Prostate gland (tissue), 2 donors: ENCODE measurements at regions not wholly inside any gene's neighbourhood (a gene's known extent, or its start where the extent isn't known, plus 50 kb on each side); places are given as distances from the start of the nearest gene placed in this dataset.

Experiments used
- DNase-seq: peaks from one replicate; pipeline ENCODE4 v3.0.0-alpha.2; 2019; ENCODE audit warnings: low spot score
- H3K27ac ChIP-seq, 2 donors: fragments of 200-600 bp; sonication (generic); 2 replicates each; pipeline ENCODE4 v1.5.1; 2017 to 2019
- H3K27me3 ChIP-seq: fragments of 200-600 bp; sonication (generic); replicated peaks from 2 replicates; pipeline ENCODE4 v1.5.1; 2019; ENCODE audit not compliant: insufficient read depth
- H3K36me3 ChIP-seq, 2 donors: fragments of 200-600 bp; sonication (generic); 1 replicate in 1 of 2; 2 replicates in 1 of 2; pipeline versions ENCODE4 v1.5.1 to v1.8.1; 2017 to 2019
- H3K4me1 ChIP-seq: fragments of 200-600 bp; sonication (generic); replicated peaks from 2 replicates; pipeline ENCODE4 v1.5.1; 2019
- H3K4me3 ChIP-seq, 2 donors: fragments of 200-600 bp; sonication (generic); 2 replicates each; pipeline ENCODE4 v1.5.1; 2017 to 2019
- H3K9me3 ChIP-seq: fragments of 200-600 bp; sonication (generic); 2 replicates; pipeline ENCODE4 v1.5.1; 2017
- CTCF ChIP-seq, 4 experiments: fragments of 200-600 bp in 2 of 4; fragments of 450-650 bp in 2 of 4; sonication (generic) in 2 of 4; IDR thresholded peaks; 1 replicate in 3 of 4; 2 replicates in 1 of 4; pipeline ENCODE4 v1.5.1; 2016 to 2019; ENCODE audit warnings: antibody characterized with exemption in 4 of 4, mild to moderate bottlenecking in 2 of 4, moderate library complexity in 2 of 4
- POLR2A ChIP-seq: fragments of 450-650 bp; IDR thresholded peaks from one replicate; pipeline ENCODE4 v1.6.1; 2016; ENCODE audit warnings: antibody characterized with exemption, mild to moderate bottlenecking
- POLR2AphosphoS5 ChIP-seq: sonication (generic); formaldehyde crosslinking; IDR thresholded peaks from one replicate; pipeline ENCODE4 v1.6.1; 2017; ENCODE audit warnings: antibody characterized with exemption
- WGBS: methylation state at CpG from one replicate; pipeline ENCODE4 v1.1.5; 2018; 5-methylcytosine and 5-hydroxymethylcytosine counted together
- intact Hi-C: fragments of 100-400 bp; cut with DNase I; formaldehyde crosslinking; loops from one replicate; pipeline ENCODE4 v1.14.2; 2022

GRCh38 chr9:80893190-80893589, 796.2 kb downstream of the TLE1 start:
- Histone ChIP-seq H3K27ac (no peak overlapping the region), H3K4me1 (no peaks in the 10 kb centered on the region), H3K9me3 (no peaks in the 10 kb centered on the region), H3K36me3 (no peaks in the 10 kb centered on the region), H3K27me3 (no peaks in the 10 kb centered on the region), H3K4me3 (no peak overlapping the region)
- DNase-seq, result no peak
- intact Hi-C loops, result no loop called here
- TF ChIP-seq POLR2AphosphoS5 (no peak), CTCF (IDR thresholded peaks at IDR 0.05) (no peak), POLR2A (no peak)
- WGBS, result 92% methylated on average over 2 of the region's 2 CpGs

GRCh38 chr9:80892703-80893102, 796.6 kb downstream of the TLE1 start:
- H3K27ac ChIP-seq, result no peak overlapping the region
- no peak for TF ChIP-seq POLR2AphosphoS5
- no peak for TF ChIP-seq POLR2A
- TF ChIP-seq CTCF (IDR thresholded peaks at IDR 0.05), result no peak
- H3K4me3 ChIP-seq, result no peak overlapping the region
- intact Hi-C loops, result no loop called here
- no peaks in the 10 kb centered on the region for H3K36me3 ChIP-seq
- no peaks in the 10 kb centered on the region for H3K9me3 ChIP-seq
- no peak for DNase-seq
- H3K27me3 ChIP-seq, result no peaks in the 10 kb centered on the region
- H3K4me1 ChIP-seq, result no peaks in the 10 kb centered on the region
- 81% methylated on average over 1 of the region's 1 CpG for WGBS

DNA sequence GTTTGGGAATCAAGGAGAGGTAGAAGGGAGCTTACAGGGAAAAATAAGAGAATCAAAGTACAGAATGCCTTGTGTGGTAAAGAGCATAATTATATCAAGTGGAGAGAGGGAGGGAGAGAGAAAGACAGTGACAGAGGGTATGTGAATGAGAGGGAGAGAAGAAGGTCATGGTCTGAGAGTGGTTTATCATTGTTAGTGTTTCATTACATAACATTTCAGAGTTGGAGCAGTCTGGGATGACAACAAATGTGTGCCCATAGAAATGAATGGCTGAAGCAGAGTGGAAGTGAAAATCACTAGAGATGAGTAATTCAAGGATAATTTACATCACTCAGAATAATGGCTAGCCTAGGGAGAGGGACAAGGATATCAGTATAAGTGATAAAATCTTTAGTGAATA, 799.2 kb downstream of the TLE1 start:
- no peaks in the 10 kb centered on the region for H3K9me3 ChIP-seq
- TF ChIP-seq CTCF (IDR thresholded peaks at IDR 0.05) (no peak), POLR2A (no peak), POLR2AphosphoS5 (no peak)
- no peak for DNase-seq
- H3K4me3 ChIP-seq, result no peak overlapping the region
- no peaks in the 10 kb centered on the region for H3K36me3 ChIP-seq
- H3K27ac ChIP-seq, result no peak overlapping the region
- no peaks in the 10 kb centered on the region for H3K4me1 ChIP-seq
- intact Hi-C loops, result no loop called here
- H3K27me3 ChIP-seq, result no peaks in the 10 kb centered on the region

DNA sequence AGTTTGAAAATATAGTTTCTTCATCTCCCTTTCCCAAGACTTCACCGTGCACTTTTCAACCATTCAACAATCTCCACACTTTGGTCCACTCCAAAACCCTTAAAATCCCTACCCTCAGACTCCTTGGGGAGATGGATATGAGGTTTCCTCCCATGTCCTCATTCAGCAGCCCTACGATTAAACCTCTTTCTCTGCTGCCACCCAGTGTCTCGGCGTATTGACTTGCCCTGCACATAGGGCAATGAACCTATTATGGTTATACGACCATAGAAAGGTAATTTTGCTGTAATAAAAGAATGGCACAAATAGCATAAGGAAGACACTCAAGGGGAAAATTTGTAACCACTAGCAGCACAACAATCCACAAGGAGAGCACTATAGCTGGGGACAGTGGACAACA, 803.5 kb downstream of the TLE1 start:
- Histone ChIP-seq H3K9me3 (no peaks in the 10 kb centered on the region), H3K36me3 (no peaks in the 10 kb centered on the region), H3K4me1 (no peaks in the 10 kb centered on the region), H3K27me3 (no peaks in the 10 kb centered on the region), H3K27ac (no peak overlapping the region), H3K4me3 (no peak overlapping the region)
- WGBS, result 85% methylated on average over 5 of the region's 5 CpGs
- intact Hi-C loops, result no loop called here
- DNase-seq, result no peak
- no peak for TF ChIP-seq CTCF (IDR thresholded peaks at IDR 0.05)
- TF ChIP-seq POLR2A, result no peak
- no peak for TF ChIP-seq POLR2AphosphoS5

DNA sequence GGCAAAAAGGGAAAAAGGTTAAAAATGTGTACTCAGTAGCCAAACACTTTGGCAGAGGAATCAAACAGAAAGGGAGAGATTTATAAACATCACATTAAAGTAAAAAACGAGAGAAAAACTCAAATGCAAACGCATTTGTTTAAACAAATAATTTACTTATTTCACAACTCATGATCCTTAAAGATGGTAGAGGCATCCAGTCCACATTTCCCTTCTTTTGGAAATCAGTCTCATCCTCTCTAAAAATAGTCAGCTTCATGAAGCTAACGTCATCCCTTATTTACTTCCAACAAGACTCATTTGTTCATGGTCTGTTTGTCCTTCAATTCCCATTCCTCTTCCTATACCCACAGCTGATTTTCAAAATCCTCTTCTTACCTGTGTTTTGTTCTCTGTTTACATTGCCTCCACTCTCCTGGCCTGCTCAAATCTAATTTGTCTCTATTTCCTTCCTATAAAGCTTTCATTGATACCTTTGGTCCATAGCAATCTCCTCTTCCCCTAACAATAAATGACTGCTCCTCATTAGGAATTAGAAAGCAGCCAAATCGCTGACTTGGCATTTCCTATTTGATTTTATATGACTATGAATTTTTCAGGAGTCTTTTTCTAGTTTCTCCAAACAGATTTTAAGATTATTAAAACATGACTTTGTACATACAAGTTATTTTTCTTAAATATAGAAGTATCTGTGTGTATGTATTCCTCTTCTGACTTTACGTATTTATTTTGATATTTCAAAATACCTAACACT, 805.3 kb downstream of the TLE1 start:
- no peaks in the 10 kb centered on the region for H3K27me3 ChIP-seq
- TF ChIP-seq POLR2AphosphoS5 (no peak), POLR2A (no peak), CTCF (IDR thresholded peaks at IDR 0.05) (no peak)
- no peaks in the 10 kb centered on the region for H3K9me3 ChIP-seq
- DNase-seq, result no peak
- no peaks in the 10 kb centered on the region for H3K4me1 ChIP-seq
- intact Hi-C loops, result no loop called here
- no peak overlapping the region for H3K27ac ChIP-seq
- H3K36me3 ChIP-seq, result no peaks in the 10 kb centered on the region
- 47% methylated on average over 5 of the region's 5 CpGs for WGBS
- H3K4me3 ChIP-seq, result no peak overlapping the region
